Left ventricle myocardium superior (tissue), 1 donor: ENCODE measurements at regions not wholly inside any gene's neighbourhood (a gene's known extent, or its start where the extent isn't known, plus 50 kb on each side); places are given as distances from the start of the nearest gene placed in this dataset.

Experiments
- ATAC-seq: fragments of 200-7000 bp; cut with Tn5 transposase; one replicate; pipeline ENCODE4 v1.9.1; 2020; ENCODE audit warnings: mild to moderate bottlenecking, moderate library complexity
- DNase-seq: peaks from one replicate; pipeline ENCODE4 v3.0.0-alpha.2; 2020
- intact Hi-C: fragments of 100-400 bp; cut with micrococcal nuclease; formaldehyde crosslinking; loops from one replicate; pipeline ENCODE4 v1.11.0; 2022
- donor health status: DM: no; HTN: yes; CAD: no; lungs with severe emphysema.

DNA sequence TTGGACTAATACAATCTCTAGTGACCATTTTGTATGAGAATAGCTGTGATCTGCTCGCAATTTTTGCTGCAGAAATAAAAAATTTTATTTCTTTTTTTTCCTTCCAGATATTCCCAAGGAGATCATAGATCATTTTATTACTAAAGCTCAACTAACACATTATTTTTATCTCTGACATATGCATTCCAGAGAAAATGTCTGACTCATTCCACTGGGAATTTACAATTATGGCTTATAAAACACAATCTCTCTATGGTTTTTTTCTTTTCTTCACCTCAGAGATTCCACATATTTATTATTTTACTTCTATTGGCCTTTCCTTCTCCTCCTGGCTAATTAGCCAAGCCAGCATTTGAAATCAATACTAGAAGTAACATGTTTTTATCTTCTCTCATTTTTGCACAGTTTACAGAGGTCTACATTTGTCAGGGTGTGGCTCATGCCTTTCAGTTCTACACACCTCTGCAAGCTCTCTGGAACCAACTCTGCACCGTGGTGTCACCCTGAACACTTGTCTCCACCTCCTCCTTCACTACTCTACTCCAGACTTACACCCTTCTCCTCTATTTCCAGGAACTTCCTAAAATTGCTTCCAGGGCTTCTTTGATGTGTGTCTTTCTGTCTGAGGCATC, 59.8 kb upstream of the GPM6A start:
- DNase-seq (no peak), ATAC-seq (no peak)
- intact Hi-C loops = no loop called here

DNA sequence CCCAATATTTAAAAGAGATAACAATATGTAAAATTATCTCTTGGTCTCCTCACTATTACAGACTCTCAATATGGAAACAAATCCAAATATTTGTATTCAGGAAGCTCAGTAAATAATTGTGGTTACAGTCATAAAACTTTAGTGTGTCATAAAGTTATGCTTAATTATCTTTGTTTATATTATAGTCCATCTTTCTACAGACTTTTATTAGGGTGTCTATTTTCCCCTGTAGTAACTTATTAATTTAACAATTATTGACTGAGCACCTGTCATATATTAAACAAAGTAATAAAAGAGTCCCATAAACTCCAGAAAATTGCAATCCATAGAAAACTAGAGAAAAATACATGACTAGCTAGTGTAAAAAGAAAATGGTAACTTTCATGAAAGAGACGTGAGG, 61.6 kb upstream of the GPM6A start:
- no peak for DNase-seq
- intact Hi-C loops = no loop called here
- ATAC-seq = no peak

DNA sequence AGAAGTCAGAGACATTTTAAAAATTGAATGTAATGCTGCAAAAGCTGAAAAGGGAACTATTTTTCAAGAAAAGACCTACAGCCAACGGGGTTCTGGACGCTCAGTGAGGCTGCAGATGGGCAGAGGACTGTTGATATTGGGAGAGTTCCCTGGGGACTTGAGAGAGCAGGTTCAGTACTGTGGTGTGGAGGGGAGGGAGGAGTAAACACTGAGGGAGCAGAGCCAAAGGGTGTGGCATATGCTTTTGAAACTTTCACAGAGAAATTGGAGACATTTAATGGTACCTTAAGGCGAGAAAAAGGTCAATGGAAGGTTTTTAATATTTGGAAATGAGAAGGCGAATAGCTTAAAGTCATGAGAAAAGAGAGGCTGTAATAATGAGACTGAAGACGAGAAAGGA, 62.2 kb upstream of the GPM6A start:
- DNase-seq (no peak), ATAC-seq (no peak)
- intact Hi-C loops = no loop called here

DNA sequence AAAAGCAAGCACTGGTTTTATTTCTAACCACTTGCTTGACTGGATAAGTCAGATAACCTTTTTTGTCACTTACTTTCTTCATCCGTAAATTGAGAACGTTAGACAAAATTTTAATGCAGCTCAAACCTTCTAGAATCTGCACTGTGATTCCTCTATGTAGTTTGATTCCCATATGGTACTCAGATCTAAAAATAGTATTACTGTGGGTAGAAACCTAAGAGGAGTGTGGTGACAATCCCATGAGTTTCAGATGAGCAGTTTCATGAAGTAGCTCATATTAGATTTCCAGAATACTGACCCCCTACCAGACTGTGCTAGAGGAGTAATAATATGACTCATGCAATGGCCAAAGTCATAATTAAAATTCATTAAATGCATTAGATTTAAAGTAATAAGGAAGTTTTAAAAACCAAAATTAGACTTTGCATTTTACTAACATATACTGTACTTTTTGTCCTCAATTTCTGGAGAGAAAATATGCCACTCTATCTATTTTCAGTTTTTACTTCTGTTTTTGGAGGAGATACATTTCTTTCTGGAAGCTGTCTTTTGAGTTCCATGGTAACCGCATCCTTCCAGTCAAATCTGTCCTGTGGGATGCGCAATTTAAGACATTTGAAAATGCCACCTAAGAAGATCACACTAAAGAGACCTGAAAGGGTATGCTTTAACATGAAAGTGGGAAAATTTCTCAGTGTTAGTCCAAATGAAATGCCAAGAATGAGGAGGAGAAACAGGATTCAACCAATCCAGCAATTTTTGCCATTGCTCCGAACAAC, 64.1 kb upstream of the GPM6A start:
- ATAC-seq (no peak), DNase-seq (no peak)
- intact Hi-C loops = no loop called here

DNA sequence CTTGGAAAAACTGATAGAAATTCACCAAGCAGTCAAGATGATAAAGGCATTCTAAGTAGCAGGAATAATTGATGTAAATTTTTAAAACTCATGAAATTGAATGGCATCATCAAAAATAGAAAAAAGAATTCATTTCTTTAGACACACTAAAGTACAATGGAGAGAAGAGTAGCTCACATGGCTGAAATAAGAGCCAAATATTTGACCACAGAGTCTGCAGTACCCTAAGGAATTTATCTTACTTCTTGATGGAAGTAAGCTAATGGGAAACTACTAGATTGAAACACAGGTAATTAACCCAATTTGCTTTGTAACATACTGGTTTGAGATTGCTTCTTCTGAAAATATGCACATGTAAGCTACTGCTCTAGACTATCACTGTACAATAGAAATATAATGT, 70.8 kb upstream of the GPM6A start:
- intact Hi-C loops = no loop called here
- no peak for ATAC-seq
- DNase-seq = no peak

DNA sequence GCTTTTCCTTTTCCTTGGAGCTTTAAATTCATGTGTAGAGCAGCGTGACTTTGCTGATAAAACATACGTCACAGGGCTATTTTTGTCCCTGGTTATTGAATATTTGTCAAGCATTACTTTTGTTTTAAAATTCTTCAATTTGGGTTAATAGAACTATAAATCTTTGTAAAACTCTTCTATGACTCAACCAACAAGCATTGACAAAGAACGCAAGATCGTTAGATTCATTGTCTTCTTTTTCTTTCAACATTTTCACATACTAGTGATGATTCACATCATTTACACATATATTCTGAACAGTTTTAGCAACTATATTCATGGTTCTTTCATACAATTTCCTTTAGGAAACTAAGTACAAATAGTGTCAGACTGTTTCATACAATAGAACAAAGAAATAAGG, 72.0 kb upstream of the GPM6A start:
- intact Hi-C loops = no loop called here

DNA sequence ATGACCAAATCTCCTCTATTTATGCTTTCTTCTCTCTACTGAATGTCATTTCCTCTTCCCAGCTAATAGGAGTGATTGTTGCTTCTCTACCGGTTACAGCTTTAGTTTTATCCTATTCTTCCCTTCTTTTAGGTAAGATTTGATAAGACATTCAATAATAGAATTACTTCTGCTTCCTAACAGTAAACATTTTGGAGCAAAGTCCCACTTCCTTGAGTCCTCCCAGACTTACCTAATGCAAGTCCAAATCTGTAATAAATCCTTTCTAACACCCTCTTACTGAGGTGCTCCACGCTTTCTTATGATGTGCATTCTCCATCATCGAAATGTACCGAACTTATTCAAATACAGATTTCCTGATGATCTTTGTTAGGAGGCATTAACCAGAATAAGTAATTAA, 79.2 kb upstream of the GPM6A start:
- intact Hi-C loops = no loop called here
- ATAC-seq = no peak
- DNase-seq = no peak

More for the DNA sequence above, 72.0 kb upstream of the GPM6A start:
- DNase-seq = no peak
- no peak for ATAC-seq

DNA sequence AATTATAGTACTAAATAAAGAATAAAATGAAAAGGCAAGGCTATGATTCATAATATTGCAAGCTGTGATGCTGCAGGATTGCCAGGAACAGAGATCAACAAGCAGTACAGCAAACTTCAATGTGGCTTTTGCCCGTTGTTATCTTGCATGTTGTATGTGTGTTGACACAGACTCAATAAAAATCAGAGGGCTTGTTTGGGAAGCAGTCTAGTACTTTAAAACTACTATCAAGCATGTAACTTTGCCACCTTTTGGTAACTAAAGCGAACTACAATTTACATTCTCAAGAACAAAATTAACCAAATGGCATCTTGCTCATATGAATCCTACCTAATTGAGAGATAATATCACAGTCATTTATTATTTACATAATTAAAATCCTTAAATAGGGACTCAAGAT, 79.8 kb upstream of the GPM6A start:
- DNase-seq (no peak), ATAC-seq (no peak)
- intact Hi-C loops = no loop called here

DNA sequence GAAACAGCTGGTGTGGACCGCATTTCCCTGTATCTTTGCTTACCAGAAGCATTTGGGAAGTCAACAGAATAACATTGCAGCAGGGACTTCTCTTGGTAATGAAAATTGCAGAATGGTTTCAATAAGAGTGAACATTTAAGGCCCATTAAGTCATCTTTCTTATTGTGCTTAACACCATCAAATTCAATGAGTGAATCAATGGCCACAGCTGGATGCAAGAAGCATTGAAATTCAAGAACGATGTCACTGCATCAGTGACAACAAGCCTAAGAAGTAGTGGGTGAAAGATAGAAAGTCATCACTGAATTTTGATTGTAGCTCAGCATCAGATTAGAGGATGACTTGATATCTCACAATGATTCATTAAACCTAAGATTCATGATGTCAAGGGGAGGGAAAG, 93.9 kb upstream of the GPM6A start:
- intact Hi-C loops = no loop called here
- DNase-seq = no peak
- ATAC-seq = no peak

DNA sequence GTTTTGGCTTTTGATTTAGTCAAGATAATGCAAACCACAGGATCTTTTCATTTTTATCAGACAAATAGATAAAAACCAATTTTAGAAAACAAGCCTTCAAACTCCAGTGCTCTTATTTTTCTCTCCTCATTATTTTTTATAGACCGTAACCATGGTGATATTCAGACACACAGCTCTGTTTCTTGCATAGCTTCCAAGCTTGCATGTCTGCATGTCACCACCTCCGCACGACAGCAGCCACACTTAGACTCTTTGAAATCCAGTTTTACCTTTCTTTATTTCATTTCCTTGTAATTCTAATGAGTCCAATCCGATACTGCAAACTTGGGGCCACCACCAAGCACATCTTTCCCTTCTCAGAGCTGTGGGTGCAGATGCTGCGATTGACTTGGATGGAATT, 94.3 kb upstream of the GPM6A start:
- ATAC-seq (no peak), DNase-seq (no peak)
- intact Hi-C loops = no loop called here

DNA sequence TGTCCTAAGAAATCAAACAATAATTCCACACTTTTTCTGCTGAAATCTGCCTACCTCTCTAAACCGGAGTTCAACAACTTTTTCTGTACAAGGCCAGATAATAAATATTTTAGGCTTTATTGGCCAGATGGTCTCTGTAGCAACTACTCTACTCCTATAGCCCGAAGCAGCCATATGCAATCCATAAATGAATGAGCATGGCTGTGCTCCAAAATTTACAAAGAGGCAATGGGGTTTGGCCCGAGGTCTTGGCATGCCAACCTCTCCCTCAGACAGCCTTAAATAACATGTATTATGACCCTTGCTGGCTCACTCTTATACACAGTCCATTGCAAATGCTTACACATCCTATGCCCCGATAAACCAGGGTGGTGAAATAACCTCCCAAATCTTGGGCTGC, 98.6 kb upstream of the GPM6A start:
- intact Hi-C loops = no loop called here
- ATAC-seq = no peak
- DNase-seq = no peak

DNA sequence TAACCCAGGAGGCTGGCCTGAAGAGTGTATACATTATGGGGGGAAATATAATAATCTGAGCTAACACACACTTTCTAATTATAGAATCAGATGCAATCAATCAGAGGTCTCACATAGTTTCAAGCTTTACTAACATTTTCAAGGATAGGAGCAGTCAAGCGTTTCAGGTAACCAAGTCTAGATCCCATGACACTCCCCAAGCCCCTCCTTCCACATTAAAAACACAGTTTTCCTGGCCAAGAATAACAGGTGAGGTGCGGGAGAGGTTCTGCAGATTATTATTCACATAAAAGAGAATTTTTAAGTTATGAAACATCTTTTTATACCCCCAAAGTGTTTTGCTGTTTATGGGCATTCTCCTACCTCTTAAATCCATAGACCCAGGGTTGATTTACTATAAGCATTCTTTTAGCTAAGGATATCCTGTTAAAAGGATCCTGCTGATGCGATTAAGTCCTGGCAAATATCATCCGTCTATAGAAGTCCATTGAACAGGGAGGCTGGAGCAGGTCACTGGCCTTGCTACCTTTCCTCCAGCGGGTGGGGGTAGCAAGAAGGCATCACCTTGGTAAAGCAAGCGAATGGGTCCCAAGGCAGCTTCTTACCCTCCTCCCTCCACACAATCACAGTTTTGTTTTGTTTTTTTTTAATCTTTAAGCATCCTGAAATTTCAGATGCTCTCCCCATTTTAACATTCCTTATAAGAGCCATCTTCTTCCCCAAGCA, 104.7 kb upstream of the GPM6A start:
- DNase-seq (no peak), ATAC-seq (no peak)
- intact Hi-C loops = no loop called here

DNA sequence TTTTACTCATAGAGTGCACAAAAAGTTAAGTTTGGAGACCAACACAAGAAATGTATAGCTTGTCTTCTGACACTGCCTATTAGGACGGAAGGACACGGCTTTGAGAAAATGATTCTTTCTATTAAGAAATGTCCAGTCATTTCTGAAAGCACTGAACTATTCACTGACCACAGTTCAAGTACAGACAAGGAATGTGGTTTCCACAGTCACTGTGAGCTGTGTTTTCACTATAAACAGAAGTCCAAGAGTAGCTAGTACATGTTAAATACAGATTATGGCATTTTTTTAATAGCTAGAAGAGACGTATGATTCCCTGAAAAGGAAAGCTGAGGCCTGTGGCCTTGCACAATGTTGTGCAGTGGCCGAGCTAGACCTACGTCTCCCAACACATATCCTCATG, 115.1 kb upstream of the GPM6A start:
- no peak for DNase-seq
- ATAC-seq = no peak
- intact Hi-C loops = no loop called here

DNA sequence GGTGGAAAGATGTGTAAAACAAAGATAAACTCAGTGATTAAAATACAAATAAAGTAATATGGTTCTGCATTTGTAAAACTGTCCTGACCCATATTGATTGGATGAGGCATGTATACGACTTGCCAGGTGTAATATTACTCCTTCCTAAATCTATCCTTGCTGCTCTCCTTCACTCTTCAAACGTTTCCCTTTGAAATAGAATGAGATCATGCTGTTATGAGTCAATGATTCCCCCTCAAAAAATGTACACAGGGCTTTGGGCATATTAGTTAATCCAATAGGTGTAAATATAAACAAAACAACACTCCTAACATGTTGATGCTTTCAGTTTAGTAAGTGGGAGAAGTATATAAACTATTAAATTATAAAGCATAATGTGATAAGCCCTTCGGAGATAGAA, 117.4 kb upstream of the GPM6A start:
- no peak for ATAC-seq
- intact Hi-C loops = no loop called here
- DNase-seq = no peak

DNA sequence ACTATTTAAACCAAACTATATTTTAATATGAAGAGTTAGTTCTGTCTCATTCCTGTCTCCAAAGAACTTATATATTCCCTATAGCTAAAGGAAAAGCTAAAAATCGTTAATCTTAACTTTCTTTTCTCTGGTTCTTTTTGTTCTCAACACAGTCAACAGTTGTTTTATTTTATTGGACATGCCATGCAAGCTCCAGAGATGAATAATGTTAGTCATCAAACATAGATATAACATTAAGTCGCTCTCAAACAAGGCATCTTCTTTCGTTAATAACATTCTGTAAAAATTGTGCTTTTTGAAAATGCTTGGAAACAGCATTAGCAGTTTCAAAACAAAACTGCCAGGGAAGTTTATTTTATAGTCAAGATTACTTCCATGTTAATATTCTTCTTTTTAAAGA, 117.9 kb upstream of the GPM6A start:
- DNase-seq = no peak
- intact Hi-C loops = no loop called here
- no peak for ATAC-seq

DNA sequence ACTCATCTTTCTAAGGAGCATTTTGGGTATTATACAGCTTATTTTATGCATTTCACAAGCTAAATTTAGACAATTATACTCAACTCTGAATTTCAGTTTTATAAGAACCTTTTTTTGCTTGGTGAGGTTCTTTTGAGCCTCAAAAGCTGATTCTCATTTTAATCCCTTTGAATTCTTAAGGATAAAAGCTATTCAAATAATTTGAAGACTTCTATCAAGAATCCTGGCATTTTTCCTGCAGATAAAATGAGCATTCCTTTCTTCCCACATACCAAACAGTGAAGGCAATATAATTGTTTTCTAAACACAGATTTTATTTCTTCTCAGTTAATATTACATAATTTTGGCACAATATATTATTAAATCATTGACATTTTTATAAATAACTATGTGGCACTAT, 118.4 kb upstream of the GPM6A start:
- ATAC-seq = no peak
- intact Hi-C loops = no loop called here
- DNase-seq = no peak

DNA sequence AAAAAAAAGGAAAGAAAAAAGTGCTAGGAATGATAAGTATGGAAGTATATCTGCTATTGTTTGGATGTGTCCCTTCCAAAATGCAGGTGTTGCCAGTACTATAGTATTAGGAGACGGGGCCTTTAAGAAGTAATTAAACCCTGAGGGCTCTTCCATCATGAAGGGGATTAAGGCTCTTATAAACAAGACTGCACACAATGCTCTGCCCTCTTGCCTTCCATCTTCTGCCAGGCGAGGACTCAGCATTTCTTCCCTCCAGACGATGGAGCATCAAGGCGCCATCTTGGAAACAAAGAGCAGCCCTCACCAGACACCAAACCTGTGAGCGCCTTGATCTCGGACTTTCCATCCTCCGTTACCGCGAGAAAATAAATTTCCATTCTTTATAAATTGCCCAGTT, 120.1 kb upstream of the GPM6A start:
- DNase-seq (no peak), ATAC-seq (no peak)
- intact Hi-C loops = no loop called here

DNA sequence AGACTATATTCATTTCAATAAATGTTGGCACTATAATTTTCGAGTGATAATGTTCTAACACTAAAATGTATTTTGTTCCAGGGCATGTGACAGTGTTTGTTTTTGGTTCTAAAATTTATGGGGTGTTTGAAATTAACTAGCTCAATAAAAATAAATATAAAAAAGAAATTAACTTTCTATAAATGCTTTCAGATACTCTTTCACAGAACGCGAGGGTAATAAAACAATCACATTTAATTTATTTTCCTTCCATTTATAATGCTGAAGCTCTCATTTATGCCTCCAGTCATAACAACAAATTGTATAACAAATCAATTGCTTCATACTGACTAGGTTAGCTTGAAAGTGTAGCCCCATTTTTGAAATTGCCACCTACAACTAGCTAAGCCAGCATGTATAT, 122.4 kb upstream of the GPM6A start:
- DNase-seq (no peak), ATAC-seq (no peak)
- intact Hi-C loops = no loop called here

DNA sequence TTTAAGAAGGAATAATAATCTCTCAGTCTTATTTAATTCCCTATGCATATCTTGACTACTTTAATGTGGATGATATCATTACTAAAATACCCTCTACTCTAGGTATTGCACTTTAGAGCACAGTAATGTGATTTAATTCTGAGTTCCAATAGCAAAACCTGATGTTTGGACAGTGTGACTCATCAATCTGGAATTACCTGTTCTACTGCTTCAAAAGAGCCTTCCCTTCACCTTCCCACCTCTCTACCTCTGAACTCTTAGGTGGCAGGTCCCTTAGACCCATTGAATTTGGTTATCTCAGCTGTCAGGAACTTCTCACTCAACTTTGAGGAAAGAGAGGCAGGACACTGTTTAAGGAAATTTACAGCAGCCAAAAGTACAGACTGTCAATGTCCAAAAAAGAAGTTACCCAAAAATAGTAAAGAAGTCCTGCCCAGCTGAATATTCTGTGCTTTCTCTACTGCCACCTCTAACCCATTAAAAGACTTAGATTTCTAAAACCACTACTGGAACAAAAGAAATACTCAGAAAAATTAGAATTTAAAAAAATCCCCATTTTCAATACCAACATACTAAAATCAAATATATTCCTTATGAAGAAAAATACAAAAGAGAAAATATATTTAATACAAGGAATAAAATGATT, 123.1 kb upstream of the GPM6A start:
- intact Hi-C loops = no loop called here
- DNase-seq = no peak

More for the DNA sequence above, 123.1 kb upstream of the GPM6A start:
- no peak for ATAC-seq
